ENCODE measurements at regions not wholly inside any gene's neighbourhood (a gene's known extent, or its start where the extent isn't known, plus 50 kb on each side); places are given as distances from the start of the nearest gene placed in this dataset.
A peak's percentile ranks its signal among the peaks of the same experiment; 100 is the strongest.
"Not testable (repeated sequence)": the region's sequence is repeated elsewhere in the genome, so short reads cannot be mapped to it uniquely, and the experiment has no call there.

DNA sequence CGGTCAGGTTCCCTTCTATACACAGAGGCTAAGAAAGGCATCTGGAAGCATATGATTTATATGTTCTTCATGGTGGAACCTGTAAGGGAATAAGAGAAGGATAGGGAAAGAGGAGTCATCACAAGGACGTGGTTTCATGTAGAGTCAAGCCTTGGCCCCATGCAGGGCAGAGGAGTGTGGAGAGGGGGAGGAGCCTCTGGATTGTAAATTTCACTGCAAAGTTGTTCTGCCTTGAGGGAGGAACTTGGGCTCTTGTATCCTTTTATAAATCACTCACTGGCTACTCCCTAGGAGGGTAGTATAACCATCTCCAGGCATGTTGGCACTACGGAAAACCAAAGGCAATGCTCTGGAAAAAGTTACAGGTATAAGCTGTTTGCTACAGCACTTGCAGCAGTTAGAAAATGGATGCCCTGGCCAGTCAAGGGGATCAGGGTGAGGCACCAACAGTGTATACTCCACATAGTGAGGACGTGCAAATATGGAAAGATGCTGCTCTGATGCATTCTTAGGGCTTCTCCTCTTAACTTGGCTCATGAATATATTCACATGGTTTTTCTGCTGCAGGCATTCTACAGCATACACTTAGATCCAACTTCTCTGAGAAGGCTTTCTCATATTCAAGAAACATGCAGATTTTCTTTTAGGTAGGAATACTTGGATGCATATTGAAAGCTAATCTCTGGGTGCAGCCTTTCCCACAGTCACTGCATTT lies 60.3 kb upstream of the ZNF81 start:
- DNase-seq = no peak

GRCh38 chrX:47772764-47773163 lies 63.9 kb upstream of the ZNF81 start:
- no peak for DNase-seq

DNA sequence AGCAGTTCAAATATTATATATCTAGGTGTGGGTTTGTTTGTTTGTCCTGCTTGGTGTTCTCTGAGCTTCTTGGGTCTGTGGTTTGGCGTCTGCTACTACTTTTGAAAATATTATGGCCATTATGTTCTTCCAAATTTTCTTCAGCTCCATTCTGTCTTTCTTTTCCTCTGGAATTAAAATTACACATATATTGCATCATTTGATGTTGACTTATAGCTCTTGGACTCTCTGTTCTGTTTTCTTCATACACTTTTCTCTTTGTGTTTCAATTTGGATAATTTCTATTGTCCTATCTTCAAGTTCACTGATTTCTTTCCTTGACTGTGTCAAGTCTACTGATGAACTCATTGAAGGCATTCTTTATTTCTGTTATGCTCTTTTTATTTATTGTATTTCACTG lies 65.2 kb upstream of the ZNF81 start:
- no peak for DNase-seq

DNA sequence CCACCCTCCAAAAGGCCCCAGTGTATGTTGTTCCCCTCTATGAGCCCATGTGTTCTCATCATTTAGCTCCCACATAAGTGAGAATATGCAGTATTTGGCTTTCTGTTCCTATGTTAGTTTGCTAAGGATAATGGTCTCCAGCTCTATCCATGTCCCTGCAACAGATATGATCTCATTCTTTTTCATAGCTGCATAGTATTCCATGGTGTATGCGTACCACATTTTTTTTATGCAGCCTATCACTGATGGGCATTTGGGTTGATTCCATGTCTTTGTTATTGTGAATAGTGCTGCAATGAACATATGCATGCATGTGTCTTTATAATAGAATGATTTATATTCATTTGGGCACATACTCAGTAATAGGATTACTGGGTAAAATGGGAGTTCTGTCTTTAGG lies 73.9 kb upstream of the ZNF81 start:
- DNase-seq = not testable (repeated sequence)

- DNase-seq = no peak
Observed at GRCh38 chrX:47752685-47753084, 84.0 kb upstream of the ZNF81 start.

DNA sequence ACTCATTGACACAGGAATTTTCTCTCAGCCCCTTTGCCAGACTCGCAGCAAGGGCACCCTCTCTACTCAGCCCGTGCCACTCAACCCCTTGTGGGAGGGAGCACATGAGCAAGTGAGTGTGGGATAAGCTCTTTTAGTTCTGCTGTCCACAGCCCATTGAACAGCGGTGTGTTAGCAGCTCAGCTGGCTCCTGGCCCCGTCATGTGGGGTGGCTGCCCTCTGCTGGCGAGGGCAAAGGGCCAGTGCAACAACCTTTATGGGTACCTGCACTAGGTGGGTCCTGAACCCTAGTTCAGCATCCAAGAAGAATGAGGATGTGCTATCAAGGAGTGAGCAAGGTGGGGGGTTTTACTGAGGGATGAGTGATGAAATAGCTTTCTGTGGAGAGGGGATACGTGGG lies 85.0 kb upstream of the ZNF81 start:
- DNase-seq = peak in 1 of 2 experiments; percentile 1

DNA sequence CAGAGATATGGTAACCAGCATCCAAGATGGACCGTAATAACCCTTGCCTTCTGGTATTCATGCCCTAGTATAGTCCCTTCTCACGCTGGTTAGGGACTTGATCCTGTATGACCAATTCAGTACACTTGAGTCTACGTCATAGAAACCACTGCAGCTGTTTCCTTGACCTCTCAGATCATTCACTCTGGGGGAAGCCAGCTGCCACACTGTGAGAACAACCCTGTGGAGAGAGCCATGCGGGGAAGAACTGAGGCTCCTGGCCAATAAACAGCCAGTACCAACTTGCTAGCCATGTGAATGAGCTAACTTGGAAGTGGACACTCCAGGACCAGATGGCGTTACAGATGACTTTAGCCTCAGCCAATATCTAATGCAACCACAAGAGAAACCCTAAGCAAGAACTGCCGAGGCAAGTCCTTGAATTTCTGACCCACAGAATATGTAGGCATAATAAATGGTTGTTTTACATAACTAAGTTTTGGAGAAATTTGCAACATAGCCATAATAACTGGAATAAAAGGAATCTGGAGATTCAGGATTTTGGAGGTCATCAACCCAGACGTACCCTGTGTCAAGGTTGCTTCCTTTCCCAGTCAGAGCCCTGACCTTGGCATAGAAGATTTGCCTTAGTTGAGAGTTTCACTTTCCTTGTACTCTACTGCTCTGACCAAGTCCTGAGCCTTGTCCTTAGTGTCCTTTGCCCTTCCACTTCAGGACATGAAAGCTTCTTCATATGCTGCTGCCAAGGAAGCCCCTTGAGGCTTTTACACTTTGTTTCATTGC lies 87.3 kb upstream of the ZNF81 start:
- no peak for DNase-seq

- no peak for DNase-seq
Observed at GRCh38 chrX:47748576-47748975, 88.1 kb upstream of the ZNF81 start.

DNA sequence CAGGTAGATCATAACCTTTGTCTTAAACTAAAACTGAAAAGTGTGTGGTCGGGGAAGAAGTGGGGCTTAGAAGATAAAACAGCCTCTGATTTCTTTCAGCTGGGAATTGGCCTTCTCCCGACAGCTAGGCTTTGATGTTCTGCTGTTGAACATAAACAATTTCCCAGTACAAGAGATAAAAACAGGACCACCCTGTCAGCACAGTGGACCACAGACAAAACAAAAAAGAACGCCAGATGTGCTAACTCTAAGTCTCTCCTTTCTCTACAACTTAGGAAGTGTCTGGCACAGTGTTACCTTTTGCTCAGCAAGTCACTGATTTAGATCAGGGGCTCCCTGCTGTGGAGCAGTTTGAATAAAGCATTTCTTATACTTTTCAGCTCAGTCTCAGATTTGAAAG lies 87.5 kb upstream of the UXT start:
- no peak for DNase-seq

DNA sequence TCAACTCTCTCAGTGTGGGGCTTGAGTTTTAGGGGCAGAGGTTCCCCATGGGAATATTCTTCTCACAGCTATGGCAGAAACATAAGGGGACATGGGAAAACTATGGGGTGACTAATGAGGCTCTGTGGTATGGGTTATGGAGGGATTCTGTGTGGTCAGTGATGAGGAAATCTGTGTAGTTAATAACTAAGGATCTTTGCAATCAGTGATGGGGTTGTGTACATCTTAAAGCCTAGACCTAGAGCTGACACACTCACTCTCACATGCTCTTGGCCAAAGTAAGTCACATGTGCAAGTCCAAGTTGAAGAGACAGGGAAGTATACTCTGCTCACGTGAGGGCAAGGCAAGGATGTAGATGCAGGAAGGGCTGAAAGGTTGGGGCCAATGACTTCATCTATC lies 86.4 kb upstream of the UXT start:
- no peak for DNase-seq

DNA sequence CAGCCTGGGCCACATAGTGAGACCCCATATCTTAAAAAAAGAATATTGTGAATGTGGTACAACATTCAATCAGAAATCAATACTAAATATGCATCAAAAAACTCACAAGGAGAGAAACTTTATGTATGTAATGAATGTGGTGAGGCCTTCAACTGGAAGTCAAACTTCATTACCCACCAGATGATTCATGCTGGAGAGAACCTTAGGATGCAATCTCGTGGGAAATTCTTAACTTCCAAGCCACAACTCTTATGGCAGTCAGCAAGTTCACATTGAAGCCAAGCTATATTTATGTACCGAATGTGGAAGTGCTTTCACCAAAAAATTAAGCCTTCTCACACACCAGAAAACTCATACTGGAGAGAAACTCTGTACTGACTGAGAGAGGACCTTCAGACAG lies 84.5 kb upstream of the UXT start:
- DNase-seq = no peak

GRCh38 chrX:47738870-47739269 lies 79.9 kb upstream of the UXT start:
- DNase-seq = not testable (repeated sequence)

DNA sequence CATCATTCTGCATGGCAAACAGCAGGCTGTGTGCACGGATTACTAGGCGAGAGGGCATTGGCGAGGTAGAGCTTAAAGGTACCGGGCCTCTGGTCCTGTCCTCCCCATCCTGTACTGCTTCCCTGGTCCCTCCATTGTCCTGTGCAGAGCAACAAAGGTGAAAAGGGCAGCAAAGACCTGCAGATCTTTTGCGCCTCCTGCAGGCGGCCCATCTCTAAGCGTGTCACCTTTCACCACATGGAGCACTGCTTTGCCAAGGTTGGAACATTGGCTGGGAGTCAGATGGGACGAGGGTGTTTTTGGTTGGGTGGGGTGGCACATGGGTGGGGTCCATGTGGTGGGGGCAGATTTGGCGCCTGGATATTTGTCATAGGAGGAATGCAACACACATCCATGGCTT lies 64.7 kb upstream of the UXT start:
- no peak for DNase-seq

GRCh38 chrX:47723083-47723482 lies 64.1 kb upstream of the UXT start:
- DNase-seq = no peak

DNA sequence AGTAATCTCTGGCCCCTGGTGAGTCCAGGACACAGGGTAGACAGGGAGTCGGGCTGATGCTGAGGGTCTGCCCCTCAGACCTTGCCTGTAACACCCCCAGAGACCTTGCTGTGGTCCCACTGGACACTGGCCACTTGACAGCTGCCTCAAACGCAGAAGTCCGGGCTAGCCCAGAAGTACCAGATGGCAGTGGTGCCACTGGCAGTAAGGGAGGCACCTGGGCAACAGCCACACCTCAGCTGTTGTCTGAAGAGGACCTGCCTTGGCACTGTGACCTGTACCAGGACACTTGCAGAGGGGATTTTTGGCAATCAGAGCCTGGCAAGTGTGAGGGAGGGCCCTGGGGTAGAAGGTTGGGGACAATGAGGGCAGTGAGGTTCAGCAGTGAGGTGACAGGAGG lies 63.3 kb upstream of the UXT start:
- DNase-seq = no peak

- DNase-seq = not testable (repeated sequence)
Observed at GRCh38 chrX:47715078-47715477, 56.1 kb upstream of the UXT start.

GRCh38 chrX:47712675-47713074 lies 53.7 kb upstream of the UXT start:
- DNase-seq = not testable (repeated sequence)

DNA sequence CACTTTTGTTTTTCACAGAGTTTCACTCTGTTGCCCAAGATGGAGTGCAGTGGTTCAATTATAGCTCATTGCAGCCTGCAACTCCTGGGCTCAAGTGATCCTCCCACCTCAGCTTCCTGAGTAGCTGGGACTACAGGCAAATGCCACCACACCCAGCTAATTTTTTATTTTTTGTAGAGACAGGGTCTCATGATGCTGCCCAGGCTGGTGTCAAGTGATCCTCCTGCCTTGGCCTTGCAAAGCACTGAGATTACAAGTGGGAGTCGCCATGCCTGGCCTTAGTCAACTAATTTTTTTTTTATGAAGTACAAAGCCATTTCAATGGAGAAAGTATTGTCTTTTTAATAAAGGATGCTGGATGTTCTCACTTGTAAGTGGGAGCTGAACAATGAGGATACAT lies 51.3 kb upstream of the UXT start:
- no peak for DNase-seq

Data from SW 1271 (cell line).